Islet precursor cell (in vitro differentiated cells): ENCODE measurements at regions not wholly inside any gene's neighbourhood (a gene's known extent, or its start where the extent isn't known, plus 50 kb on each side); places are given as distances from the start of the nearest gene placed in this dataset.

Source experiments
- DNase-seq: peaks from one replicate; pipeline ENCODE4 v3.0.0-alpha.2; 2018

- DNase-seq: no peak
These were observed 524.7 kb downstream of the SPATA31D1 start for GRCh38 chr9:82513242-82513751.

GRCh38 chr9:82513976-82514735 is 525.6 kb downstream of the SPATA31D1 start:
- DNase-seq: no peak

GRCh38 chr9:82518868-82519267 is 530.3 kb downstream of the SPATA31D1 start:
- DNase-seq: no peak

GRCh38 chr9:82519332-82519731 is 530.8 kb downstream of the SPATA31D1 start:
- DNase-seq: no peak

- DNase-seq: no peak
These were observed 535.8 kb downstream of the SPATA31D1 start for GRCh38 chr9:82524407-82524806.

- DNase-seq: no peak
These were observed 536.4 kb downstream of the RASEF start for GRCh38 chr9:82526577-82526976.

GRCh38 chr9:82531795-82532194 is 531.1 kb downstream of the RASEF start:
- DNase-seq: no peak

- DNase-seq: no peak
These were observed 530.3 kb downstream of the RASEF start for GRCh38 chr9:82532504-82533180.

GRCh38 chr9:82535432-82535998 is 527.4 kb downstream of the RASEF start:
- DNase-seq: no peak

GRCh38 chr9:82538634-82539033 is 524.3 kb downstream of the RASEF start:
- DNase-seq: no peak

- DNase-seq: no peak
These were observed 523.8 kb downstream of the RASEF start for GRCh38 chr9:82539146-82539545.

- DNase-seq: no peak
These were observed 522.9 kb downstream of the RASEF start for GRCh38 chr9:82539856-82540579.

GRCh38 chr9:82543726-82544125 is 519.2 kb downstream of the RASEF start:
- no peak for DNase-seq

- DNase-seq: no peak
These were observed 516.8 kb downstream of the RASEF start for GRCh38 chr9:82546136-82546535.

GRCh38 chr9:82547995-82548394 is 514.9 kb downstream of the RASEF start:
- no peak for DNase-seq

- DNase-seq: no peak
These were observed 513.6 kb downstream of the RASEF start for GRCh38 chr9:82549174-82549821.

- DNase-seq: no peak
These were observed 510.2 kb downstream of the RASEF start for GRCh38 chr9:82552784-82553183.

- peak; percentile 61 for DNase-seq
These were observed 509.1 kb downstream of the RASEF start for GRCh38 chr9:82553654-82554366.

GRCh38 chr9:82554381-82554780 is 508.6 kb downstream of the RASEF start:
- no peak for DNase-seq

- no peak for DNase-seq
These were observed 507.9 kb downstream of the RASEF start for GRCh38 chr9:82555031-82555430.

- DNase-seq: no peak
These were observed 507.4 kb downstream of the RASEF start for GRCh38 chr9:82555431-82556051.

- DNase-seq: no peak
These were observed 504.6 kb downstream of the RASEF start for GRCh38 chr9:82558346-82558745.
